GM12872 (cell line): ENCODE measurements at regions not wholly inside any gene's neighbourhood (a gene's known extent, or its start where the extent isn't known, plus 50 kb on each side); places are given as distances from the start of the nearest gene placed in this dataset.

ENCODE experiments used
- CTCF ChIP-seq: IDR thresholded peaks from 3 replicates; pipeline ENCODE4 v1.5.1; 2011; ENCODE audit warnings: low read depth, mild to moderate bottlenecking, low read length, moderate library complexity; ENCODE audit not compliant: insufficient read depth

GRCh38 chr12:97181571-97182265 lies 274.7 kb downstream of the NEDD1 start:
- no peak for TF ChIP-seq CTCF

- TF ChIP-seq CTCF = no peak
Observed at GRCh38 chr12:97182769-97183168, 275.7 kb downstream of the NEDD1 start.

- TF ChIP-seq CTCF = no peak
Observed at GRCh38 chr12:97184127-97184773, 277.2 kb downstream of the NEDD1 start.

GRCh38 chr12:97185567-97185966 lies 277.0 kb upstream of the RMST start:
- TF ChIP-seq CTCF = no peak

- no peak for TF ChIP-seq CTCF
Observed at GRCh38 chr12:97194546-97194945, 268.1 kb upstream of the RMST start.

- no peak for TF ChIP-seq CTCF
Observed at GRCh38 chr12:97200181-97200580, 262.4 kb upstream of the RMST start.

GRCh38 chr12:97203408-97203807 lies 259.2 kb upstream of the RMST start:
- TF ChIP-seq CTCF = no peak
